Nephron (organoid): ENCODE measurements at regions not wholly inside any gene's neighbourhood (a gene's known extent, or its start where the extent isn't known, plus 50 kb on each side); places are given as distances from the start of the nearest gene placed in this dataset.
"Not testable (repeated sequence)": the region's sequence is repeated elsewhere in the genome, so short reads cannot be mapped to it uniquely, and the experiment has no call there.

Source experiments
- H3K27ac Mint-ChIP-seq, 3 experiments: 2 replicates each; pipeline ENCODE4 v1.8.0; 2020; ENCODE audit warnings: mixed read lengths in 3 of 3, mild to moderate bottlenecking in 2 of 3, moderate library complexity in 1 of 3
- H3K27me3 Mint-ChIP-seq: 2 replicates; pipeline ENCODE4 v1.8.0; 2021; ENCODE audit warnings: low read depth, mild to moderate bottlenecking, moderate library complexity, mixed read lengths
- H3K36me3 Mint-ChIP-seq: 2 replicates; pipeline ENCODE4 v1.8.0; 2020; ENCODE audit warnings: low read depth, mixed read lengths
- H3K4me1 Mint-ChIP-seq: 2 replicates; pipeline ENCODE4 v1.8.0; 2020; ENCODE audit warnings: mixed read lengths
- H3K4me3 Mint-ChIP-seq, 3 experiments: 2 replicates each; pipeline ENCODE4 v1.8.0; 2020; ENCODE audit warnings: mild to moderate bottlenecking in 3 of 3, mixed read lengths in 3 of 3, moderate library complexity in 2 of 3
- H3K9me3 Mint-ChIP-seq: 2 replicates; pipeline ENCODE4 v1.8.0; 2020; ENCODE audit warnings: mixed read lengths
- CTCF ChIP-seq, 3 experiments: fragments of 200-600 bp; sonication (generic); IDR thresholded peaks; one replicate each; pipeline ENCODE4 v1.5.0; 2021; ENCODE audit warnings: antibody characterized with exemption in 3 of 3; ENCODE audit not compliant: unreplicated experiment in 3 of 3

- peaks cover 4% of the 10 kb centered on the region for H3K27me3 Mint-ChIP-seq
- TF ChIP-seq CTCF (IDR thresholded peaks at IDR 0.05; ENCODE audit: unreplicated experiment in 3 of 3), result no peak
- no peaks in the 10 kb centered on the region for H3K36me3 Mint-ChIP-seq
- H3K27ac Mint-ChIP-seq, result no peak overlapping the region
- H3K4me3 Mint-ChIP-seq, result no peak overlapping the region
- H3K9me3 Mint-ChIP-seq, result no peaks in the 10 kb centered on the region
- H3K4me1 Mint-ChIP-seq, result peaks cover 18% of the 10 kb centered on the region
Observed at GRCh38 chr7:20479706-20480105, 135.8 kb upstream of the ABCB5 start.

GRCh38 chr7:20482071-20482470 lies 133.4 kb upstream of the ABCB5 start:
- no peaks in the 10 kb centered on the region for H3K36me3 Mint-ChIP-seq
- H3K27ac Mint-ChIP-seq, result peak overlapping the region in 1 of 3 experiments; percentile 55
- H3K4me3 Mint-ChIP-seq, result no peak overlapping the region
- H3K9me3 Mint-ChIP-seq, result peaks cover 12% of the 10 kb centered on the region
- H3K4me1 Mint-ChIP-seq, result peaks cover 20% of the 10 kb centered on the region
- TF ChIP-seq CTCF (IDR thresholded peaks at IDR 0.05; ENCODE audit: unreplicated experiment in 3 of 3), result no peak
- peaks cover 4% of the 10 kb centered on the region for H3K27me3 Mint-ChIP-seq

- no peaks in the 10 kb centered on the region for H3K36me3 Mint-ChIP-seq
- no peak for TF ChIP-seq CTCF (IDR thresholded peaks at IDR 0.05; ENCODE audit: unreplicated experiment in 3 of 3)
- peaks cover 30% of the 10 kb centered on the region for H3K9me3 Mint-ChIP-seq
- H3K27ac Mint-ChIP-seq, result no peak overlapping the region
- peaks cover 20% of the 10 kb centered on the region for H3K4me1 Mint-ChIP-seq
- peaks cover 5% of the 10 kb centered on the region for H3K27me3 Mint-ChIP-seq
- H3K4me3 Mint-ChIP-seq, result no peak overlapping the region
Observed at GRCh38 chr7:20484356-20484755, 131.1 kb upstream of the ABCB5 start.

- no peaks in the 10 kb centered on the region for H3K36me3 Mint-ChIP-seq
- peaks cover 44% of the 10 kb centered on the region for H3K9me3 Mint-ChIP-seq
- no peak overlapping the region for H3K27ac Mint-ChIP-seq
- no peak for TF ChIP-seq CTCF (IDR thresholded peaks at IDR 0.05; ENCODE audit: unreplicated experiment in 3 of 3)
- H3K27me3 Mint-ChIP-seq, result peaks cover 5% of the 10 kb centered on the region
- peaks cover 7% of the 10 kb centered on the region for H3K4me1 Mint-ChIP-seq
- no peak overlapping the region for H3K4me3 Mint-ChIP-seq
Observed at GRCh38 chr7:20488850-20489249, 126.6 kb upstream of the ABCB5 start.

- H3K4me1 Mint-ChIP-seq, result no peaks in the 10 kb centered on the region
- no peak overlapping the region for H3K27ac Mint-ChIP-seq
- TF ChIP-seq CTCF (IDR thresholded peaks at IDR 0.05; ENCODE audit: unreplicated experiment in 3 of 3), result no peak
- H3K9me3 Mint-ChIP-seq, result peaks cover 49% of the 10 kb centered on the region
- H3K36me3 Mint-ChIP-seq, result no peaks in the 10 kb centered on the region
- H3K27me3 Mint-ChIP-seq, result peaks cover 5% of the 10 kb centered on the region
- no peak overlapping the region for H3K4me3 Mint-ChIP-seq
Observed at GRCh38 chr7:20491284-20491683, 124.2 kb upstream of the ABCB5 start.

GRCh38 chr7:20494566-20494965 lies 120.9 kb upstream of the ABCB5 start:
- peak overlapping the region in 1 of 3 experiments; percentile 58 for H3K27ac Mint-ChIP-seq
- no peak overlapping the region for H3K4me3 Mint-ChIP-seq
- peaks cover 4% of the 10 kb centered on the region for H3K27me3 Mint-ChIP-seq
- no peaks in the 10 kb centered on the region for H3K4me1 Mint-ChIP-seq
- peaks cover 9% of the 10 kb centered on the region for H3K36me3 Mint-ChIP-seq
- peaks cover 51% of the 10 kb centered on the region for H3K9me3 Mint-ChIP-seq
- TF ChIP-seq CTCF (IDR thresholded peaks at IDR 0.05; ENCODE audit: unreplicated experiment in 3 of 3), result no peak

GRCh38 chr7:20501473-20501872 lies 114.0 kb upstream of the ABCB5 start:
- not testable (repeated sequence) for H3K27me3 Mint-ChIP-seq, H3K4me3 Mint-ChIP-seq, H3K27ac Mint-ChIP-seq, H3K4me1 Mint-ChIP-seq
- peaks cover 12% of the 10 kb centered on the region for H3K36me3 Mint-ChIP-seq
- peaks cover 41% of the 10 kb centered on the region for H3K9me3 Mint-ChIP-seq
